Ishikawa (cell line): ENCODE measurements at regions not wholly inside any gene's neighbourhood (a gene's known extent, or its start where the extent isn't known, plus 50 kb on each side); places are given as distances from the start of the nearest gene placed in this dataset.

ENCODE experiments used
- TAF1 ChIP-seq: IDR thresholded peaks from 2 replicates; pipeline ENCODE4 v1.6.1; 2012; ENCODE audit warnings: low read depth, mild to moderate bottlenecking
- TCF12 ChIP-seq: IDR thresholded peaks from 2 replicates; pipeline ENCODE4 v1.6.1; 2012; ENCODE audit warnings: low read depth
- TF ChIP-seq, protein P1 (sequence below): IDR thresholded peaks from 2 replicates; pipeline ENCODE4 v1.6.1; 2012
- TF ChIP-seq, protein P2 (sequence below): IDR thresholded peaks from 2 replicates; pipeline ENCODE4 v1.6.1; 2012

GRCh38 chr2:2565671-2566070 is 234.6 kb upstream of the MYT1L start:
- no peak for TF ChIP-seq TCF12
- TF ChIP-seq, protein P1, sequence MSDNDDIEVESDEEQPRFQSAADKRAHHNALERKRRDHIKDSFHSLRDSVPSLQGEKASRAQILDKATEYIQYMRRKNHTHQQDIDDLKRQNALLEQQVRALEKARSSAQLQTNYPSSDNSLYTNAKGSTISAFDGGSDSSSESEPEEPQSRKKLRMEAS, result no peak
- TF ChIP-seq, protein P2, sequence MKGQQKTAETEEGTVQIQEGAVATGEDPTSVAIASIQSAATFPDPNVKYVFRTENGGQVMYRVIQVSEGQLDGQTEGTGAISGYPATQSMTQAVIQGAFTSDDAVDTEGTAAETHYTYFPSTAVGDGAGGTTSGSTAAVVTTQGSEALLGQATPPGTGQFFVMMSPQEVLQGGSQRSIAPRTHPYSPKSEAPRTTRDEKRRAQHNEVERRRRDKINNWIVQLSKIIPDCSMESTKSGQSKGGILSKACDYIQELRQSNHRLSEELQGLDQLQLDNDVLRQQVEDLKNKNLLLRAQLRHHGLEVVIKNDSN, result no peak
- no peak for TF ChIP-seq TAF1
